IMR-90 (cell line): ENCODE measurements at regions not wholly inside any gene's neighbourhood (a gene's known extent, or its start where the extent isn't known, plus 50 kb on each side); places are given as distances from the start of the nearest gene placed in this dataset.

ENCODE experiments used
- ATAC-seq: fragments of 200-7000 bp; cut with Tn5 transposase; 2 replicates; pipeline ENCODE4 v1.9.1; 2020; ENCODE audit warnings: low read depth, mild to moderate bottlenecking, moderate library complexity
- BruUV-seq: library from RNA; stranded (reverse); fragments of 400-500 nt; replicated peaks from 2 replicates; lab custom pipeline; 2021; lab: Mats Ljungman, UMichigan
- CTCF ChIA-PET: fragments of 300-600 bp; formaldehyde crosslinking; extraction: SDS; loops from one replicate; lab custom pipeline; 2021; ENCODE audit warnings: antibody characterized with exemption; lab: Yijun Ruan, JAX
- POLR2A ChIA-PET: fragments of 300-600 bp; sonication (Branson Sonifier 250); formaldehyde crosslinking; loops from one replicate; lab custom pipeline; 2022; ENCODE audit warnings: antibody characterized with exemption; ENCODE audit not compliant: unreplicated experiment; lab: Charles Lee
- DNase-seq: peaks from one replicate; pipeline ENCODE4 v3.0.0; 2013
- H2AFZ ChIP-seq: replicated peaks from 2 replicates; pipeline ENCODE3; 2013; ENCODE audit warnings: low read length, mild to moderate bottlenecking; ENCODE audit not compliant: poor library complexity
- H2AK5ac ChIP-seq: 2 replicates; pipeline ENCODE4 v1.6.1; 2013; ENCODE audit warnings: low read depth, low read length, inconsistent platforms
- H2AK9ac ChIP-seq: replicated peaks from 2 replicates; pipeline ENCODE3; 2013; ENCODE audit warnings: mild to moderate bottlenecking, low read depth, low read length, moderate library complexity; ENCODE audit not compliant: poor library complexity
- H2BK120ac ChIP-seq: 2 replicates; pipeline ENCODE4 v1.6.1; 2013; ENCODE audit warnings: low read depth, low read length, inconsistent platforms
- H2BK15ac ChIP-seq: 3 replicates; pipeline ENCODE4 v1.6.1; 2013; ENCODE audit warnings: low read depth, low read length, inconsistent platforms
- H2BK20ac ChIP-seq: 2 replicates; pipeline ENCODE4 v1.6.1; 2013; ENCODE audit warnings: low read depth, mild to moderate bottlenecking, inconsistent platforms, low read length, moderate library complexity
- H2BK5ac ChIP-seq: 2 replicates; pipeline ENCODE4 v1.6.1; 2013; ENCODE audit warnings: mild to moderate bottlenecking, low read depth, low read length, inconsistent platforms; ENCODE audit not compliant: poor library complexity, severe bottlenecking
- H3K14ac ChIP-seq: replicated peaks from 2 replicates; pipeline ENCODE4 v1.6.1; 2013; ENCODE audit warnings: low read depth, low read length, inconsistent platforms
- H3K18ac ChIP-seq: 2 replicates; pipeline ENCODE4 v1.6.1; 2013; ENCODE audit warnings: low read depth, low read length, control low read depth
- H3K23ac ChIP-seq: 2 replicates; pipeline ENCODE4 v1.6.1; 2013; ENCODE audit warnings: low read depth, low read length, inconsistent platforms
- H3K27ac ChIP-seq: 2 replicates; pipeline ENCODE4 v1.5.1; 2013; ENCODE audit warnings: mild to moderate bottlenecking, control low read depth, low read length; ENCODE audit not compliant: insufficient read depth
- H3K27me3 ChIP-seq: 2 replicates; pipeline ENCODE4 v1.6.1; 2013; ENCODE audit warnings: low read length; ENCODE audit not compliant: control insufficient read depth, insufficient read depth
- H3K36me3 ChIP-seq: 2 replicates; pipeline ENCODE4 v1.6.1; 2013; ENCODE audit warnings: low read length, mixed read lengths; ENCODE audit not compliant: control insufficient read depth, insufficient read depth
- H3K4ac ChIP-seq: 2 replicates; pipeline ENCODE4 v1.6.1; 2013; ENCODE audit warnings: low read depth, low read length, inconsistent platforms
- H3K4me1 ChIP-seq: 2 replicates; pipeline ENCODE4 v1.6.1; 2013; ENCODE audit warnings: low read length, mixed read lengths; ENCODE audit not compliant: control insufficient read depth, insufficient read depth
- H3K4me2 ChIP-seq: 2 replicates; pipeline ENCODE4 v1.6.1; 2013; ENCODE audit warnings: low read depth, mild to moderate bottlenecking, control low read depth, low read length, moderate library complexity
- H3K4me3 ChIP-seq: 2 replicates; pipeline ENCODE4 v1.5.1; 2013; ENCODE audit warnings: low read depth, mild to moderate bottlenecking, control low read depth, low read length, moderate library complexity; ENCODE audit not compliant: insufficient read depth
- H3K56ac ChIP-seq: 2 replicates; pipeline ENCODE4 v1.6.1; 2013; ENCODE audit warnings: low read length, inconsistent platforms; ENCODE audit not compliant: insufficient read depth; ENCODE audit errors: extremely low read depth
- H3K79me1 ChIP-seq, 2 experiments: 2 replicates each; pipeline ENCODE4 v1.6.1; 2013; ENCODE audit warnings: low read length in 2 of 2, inconsistent platforms in 1 of 2, low read depth in 1 of 2
- H3K9ac ChIP-seq: 2 replicates; pipeline ENCODE4 v1.6.1; 2013; ENCODE audit warnings: low read depth, low read length, control low read depth
- H3K9me1 ChIP-seq: 2 replicates; pipeline ENCODE4 v1.6.1; 2013; ENCODE audit warnings: low read length, inconsistent platforms; ENCODE audit not compliant: insufficient read depth
- H3K9me3 ChIP-seq: 2 replicates; pipeline ENCODE4 v1.6.1; 2013; ENCODE audit warnings: low read length; ENCODE audit not compliant: control insufficient read depth, insufficient read depth
- H4K20me1 ChIP-seq: 2 replicates; pipeline ENCODE4 v1.6.1; 2013; ENCODE audit warnings: low read length, inconsistent platforms; ENCODE audit not compliant: insufficient read depth
- H4K5ac ChIP-seq: 2 replicates; pipeline ENCODE4 v1.6.1; 2013; ENCODE audit warnings: mild to moderate bottlenecking, low read depth, low read length, control low read depth
- H4K8ac ChIP-seq, 2 experiments: 2 replicates each; pipeline ENCODE4 v1.6.1; 2013; ENCODE audit warnings: low read depth in 2 of 2, low read length in 2 of 2, control low read depth in 1 of 2, inconsistent platforms in 1 of 2
- H4K91ac ChIP-seq: 2 replicates; pipeline ENCODE4 v1.6.1; 2013; ENCODE audit warnings: low read depth, low read length, inconsistent platforms; ENCODE audit not compliant: insufficient read depth
- BHLHE40 ChIP-seq: fragments of 150-350 bp; IDR thresholded peaks from 2 replicates; pipeline ENCODE4 v1.6.1; 2016; ENCODE audit warnings: mild to moderate bottlenecking, low read depth, low read length
- CHD1 ChIP-seq: IDR thresholded peaks from 2 replicates; pipeline ENCODE4 v1.6.1; 2012; ENCODE audit warnings: low read depth, low read length, improper control_type of control experiment
- FOS ChIP-seq: fragments of 150-350 bp; IDR thresholded peaks from 2 replicates; pipeline ENCODE4 v1.6.1; 2016; ENCODE audit warnings: low read depth, low read length
- MAZ ChIP-seq: IDR thresholded peaks from 2 replicates; pipeline ENCODE4 v1.6.1; 2012; ENCODE audit warnings: low read depth, mild to moderate bottlenecking, low read length, improper control_type of control experiment, moderate library complexity, borderline replicate concordance
- MXI1 ChIP-seq: IDR thresholded peaks from 2 replicates; pipeline ENCODE4 v1.6.1; 2012; ENCODE audit warnings: low read depth, mild to moderate bottlenecking, low read length, moderate library complexity, borderline replicate concordance
- NFE2L2 ChIP-seq: fragments of 150-350 bp; IDR thresholded peaks from 2 replicates; pipeline ENCODE4 v1.6.1; 2016; ENCODE audit warnings: low read depth, mild to moderate bottlenecking, low read length
- RAD21 ChIP-seq: IDR thresholded peaks from 2 replicates; pipeline ENCODE4 v1.6.1; 2012; ENCODE audit warnings: low read length, improper control_type of control experiment
- SMC3 ChIP-seq: fragments of 150-350 bp; IDR thresholded peaks from 2 replicates; pipeline ENCODE4 v1.6.1; 2016; ENCODE audit warnings: low read depth, mild to moderate bottlenecking, antibody characterized with exemption, low read length, moderate library complexity
- WGBS, 2 experiments: methylation state at CpG; one replicate each; pipeline versions ENCODE4 v1.1.5 to v1.1.7; 2013; ENCODE audit warnings: missing lambda C conversion rate in 2 of 2; ENCODE audit not compliant: insufficient read length in 1 of 2; ENCODE audit errors: extremely low coverage in 2 of 2; 5-methylcytosine and 5-hydroxymethylcytosine counted together
- dilution Hi-C: fragments of 300-500 bp; cut with HindIII; formaldehyde crosslinking; loops from one replicate; pipeline ENCODE4 v1.14.3; 2018; ENCODE audit warnings: low sequenced_read_pairs; ENCODE audit not compliant: unreplicated experiment
- in situ Hi-C: fragments of 300-500 bp; cut with MboI; formaldehyde crosslinking; loops from 3 replicates; pipeline ENCODE4 v1.14.3; 2019; ENCODE audit warnings: low sequenced_read_pairs, inconsistent platforms, mixed read lengths
- intact Hi-C: fragments of 100-400 bp; cut with micrococcal nuclease; formaldehyde crosslinking; loops from 2 replicates; pipeline ENCODE4 v1.10.0; 2022

DNA sequence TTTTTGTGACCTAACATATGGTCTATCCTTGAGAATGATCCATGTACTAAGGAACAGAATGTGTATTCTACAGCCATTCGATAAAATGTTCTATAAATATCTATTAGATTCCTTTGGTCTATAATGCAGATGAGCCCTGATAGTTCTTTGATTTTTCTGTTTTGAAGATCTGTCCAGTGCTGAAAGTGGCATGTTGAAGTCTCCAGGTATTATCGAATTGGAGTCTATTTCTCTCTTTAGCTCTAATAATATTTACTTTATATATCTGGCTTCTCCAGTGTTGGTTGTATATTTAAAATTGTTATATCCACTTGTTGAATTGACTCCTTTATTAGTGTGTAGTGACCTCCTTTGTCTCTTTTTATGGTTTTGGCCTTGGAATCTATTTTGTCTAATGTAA is 377.9 kb downstream of the ARL6IP6 start:
- TF ChIP-seq SMC3 (no peak), RAD21 (no peak), BHLHE40 (no peak), CHD1 (no peak), MAZ (no peak), MXI1 (no peak), FOS (no peak), NFE2L2 (no peak)
- no CpG with 5 or more reads among the region's 2 CpGs for WGBS, 2 experiments
- no peaks in the 10 kb centered on the region for H3K36me3 ChIP-seq
- no TSS peak for BruUV-seq
- no peak overlapping the region for H2BK20ac ChIP-seq
- H4K91ac ChIP-seq: no peak overlapping the region
- no peaks in the 10 kb centered on the region for H3K79me1 ChIP-seq
- H3K27ac ChIP-seq: no peak overlapping the region
- H3K4me1 ChIP-seq: no peaks in the 10 kb centered on the region
- no peak overlapping the region for H2AK9ac ChIP-seq
- in situ Hi-C loops (no loop called here), intact Hi-C loops (no loop called here), dilution Hi-C loops (no loop called here)
- no peak overlapping the region for H3K14ac ChIP-seq
- POLR2A ChIA-PET: no interaction called here
- peaks cover 2% of the 10 kb centered on the region; the same call in 1 of the 2 replicates for H3K9me3 ChIP-seq
- DNase-seq: no peak
- no peak overlapping the region for H2AK5ac ChIP-seq
- no peaks in the 10 kb centered on the region for H3K9me1 ChIP-seq
- H3K9ac ChIP-seq: no peak overlapping the region
- no peaks in the 10 kb centered on the region for H4K20me1 ChIP-seq
- H2BK5ac ChIP-seq: no peak overlapping the region
- H2BK15ac ChIP-seq: no peak overlapping the region
- H3K23ac ChIP-seq: no peak overlapping the region
- H3K18ac ChIP-seq: no peak overlapping the region
- ATAC-seq: no peak
- H3K4me3 ChIP-seq: no peak overlapping the region
- no peak overlapping the region for H2BK120ac ChIP-seq
- no peak overlapping the region for H3K4ac ChIP-seq
- no peak overlapping the region for H3K4me2 ChIP-seq
- H3K56ac ChIP-seq: no peak overlapping the region
- H2AFZ ChIP-seq: no peak overlapping the region
- no peak overlapping the region for H4K8ac ChIP-seq
- no peak overlapping the region for H4K5ac ChIP-seq
- no peaks in the 10 kb centered on the region for H3K27me3 ChIP-seq
- CTCF ChIA-PET: no interaction called here
